ENCODE measurements at regions not wholly inside any gene's neighbourhood (a gene's known extent, or its start where the extent isn't known, plus 50 kb on each side); places are given as distances from the start of the nearest gene placed in this dataset.

DNA sequence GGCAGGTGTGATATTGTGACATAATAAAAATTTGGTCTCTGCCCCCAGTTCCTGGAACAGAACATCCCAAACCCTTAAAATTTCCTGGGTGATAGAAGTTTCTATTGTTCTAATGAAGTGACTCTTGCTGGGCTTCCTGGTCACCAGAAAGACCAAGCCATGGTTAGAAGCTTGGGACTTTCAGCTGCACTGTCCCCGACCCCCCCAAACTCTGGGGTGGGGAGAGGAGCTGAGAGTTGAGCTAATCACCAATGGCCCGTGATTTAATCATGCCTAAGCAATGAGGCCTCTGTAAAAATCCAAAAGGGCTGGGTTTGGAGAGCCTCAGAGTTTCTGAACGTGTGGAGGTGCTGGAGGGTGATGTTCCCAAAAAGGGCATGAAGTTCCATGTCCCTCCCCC lies 54.8 kb upstream of the FTH1 start:
- H3K27me3 Mint-ChIP-seq (ENCODE audit: unreplicated experiment), result no peaks in the 10 kb centered on the region
- DNase-seq, result no peak
- H3K36me3 Mint-ChIP-seq (ENCODE audit: insufficient read depth, unreplicated experiment), result peaks cover 2% of the 10 kb centered on the region
- TF ChIP-seq, protein P1, sequence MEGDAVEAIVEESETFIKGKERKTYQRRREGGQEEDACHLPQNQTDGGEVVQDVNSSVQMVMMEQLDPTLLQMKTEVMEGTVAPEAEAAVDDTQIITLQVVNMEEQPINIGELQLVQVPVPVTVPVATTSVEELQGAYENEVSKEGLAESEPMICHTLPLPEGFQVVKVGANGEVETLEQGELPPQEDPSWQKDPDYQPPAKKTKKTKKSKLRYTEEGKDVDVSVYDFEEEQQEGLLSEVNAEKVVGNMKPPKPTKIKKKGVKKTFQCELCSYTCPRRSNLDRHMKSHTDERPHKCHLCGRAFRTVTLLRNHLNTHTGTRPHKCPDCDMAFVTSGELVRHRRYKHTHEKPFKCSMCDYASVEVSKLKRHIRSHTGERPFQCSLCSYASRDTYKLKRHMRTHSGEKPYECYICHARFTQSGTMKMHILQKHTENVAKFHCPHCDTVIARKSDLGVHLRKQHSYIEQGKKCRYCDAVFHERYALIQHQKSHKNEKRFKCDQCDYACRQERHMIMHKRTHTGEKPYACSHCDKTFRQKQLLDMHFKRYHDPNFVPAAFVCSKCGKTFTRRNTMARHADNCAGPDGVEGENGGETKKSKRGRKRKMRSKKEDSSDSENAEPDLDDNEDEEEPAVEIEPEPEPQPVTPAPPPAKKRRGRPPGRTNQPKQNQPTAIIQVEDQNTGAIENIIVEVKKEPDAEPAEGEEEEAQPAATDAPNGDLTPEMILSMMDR (IDR thresholded peaks at IDR 0.05; ENCODE audit: unreplicated experiment), result no peak
- CTCF ChIA-PET, result no interaction called here
- H3K4me3 Mint-ChIP-seq (ENCODE audit: low read depth, unreplicated experiment), result no peak overlapping the region
- H3K9me3 Mint-ChIP-seq (ENCODE audit: low read depth, unreplicated experiment), result peaks cover 6% of the 10 kb centered on the region
- intact Hi-C loops (cut with micrococcal nuclease; ENCODE audit: unreplicated experiment), result no loop called here
- no peak overlapping the region for H3K27ac Mint-ChIP-seq (ENCODE audit: unreplicated experiment)
- BruUV-seq (replicated peaks), result no TSS peak
- H3K4me1 Mint-ChIP-seq (ENCODE audit: low read depth, unreplicated experiment), result peaks cover 14% of the 10 kb centered on the region

DNA sequence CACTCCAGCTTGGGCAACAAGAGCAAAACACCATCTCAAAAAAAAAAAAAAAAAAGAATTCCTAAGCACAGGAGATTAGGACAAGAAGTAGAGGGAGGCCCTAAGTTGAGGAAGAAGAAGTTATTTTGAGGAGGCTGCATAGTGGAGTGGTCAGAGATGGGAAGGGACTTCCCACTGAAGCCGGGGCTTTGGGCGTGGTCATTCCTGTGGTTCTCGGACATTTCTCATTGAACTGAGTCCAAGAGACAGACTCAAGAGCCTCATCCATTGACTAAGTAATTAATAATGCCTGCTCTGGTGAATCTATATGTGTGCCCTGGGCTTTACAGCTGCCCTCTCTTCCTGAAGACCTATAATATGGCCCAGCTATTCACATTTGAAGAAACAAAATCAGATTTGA lies 53.2 kb upstream of the FTH1 start:
- no peak for DNase-seq
- no peak overlapping the region for H3K27ac Mint-ChIP-seq (ENCODE audit: unreplicated experiment)
- no peak overlapping the region for H3K4me3 Mint-ChIP-seq (ENCODE audit: low read depth, unreplicated experiment)
- H3K9me3 Mint-ChIP-seq (ENCODE audit: low read depth, unreplicated experiment), result peaks cover 12% of the 10 kb centered on the region
- TF ChIP-seq, protein P1 (IDR thresholded peaks at IDR 0.05; ENCODE audit: unreplicated experiment), result no peak
- intact Hi-C loops (cut with micrococcal nuclease; ENCODE audit: unreplicated experiment), result no loop called here
- CTCF ChIA-PET, result interaction anchor here (0.7 kb wide), 1 partner anchor 100 kb away, joined by 3 read pairs; no protein-coding TSS in a partner anchor
- H3K4me1 Mint-ChIP-seq (ENCODE audit: low read depth, unreplicated experiment), result peaks cover 18% of the 10 kb centered on the region
- no TSS peak for BruUV-seq (replicated peaks)
- H3K27me3 Mint-ChIP-seq (ENCODE audit: unreplicated experiment), result no peaks in the 10 kb centered on the region
- H3K36me3 Mint-ChIP-seq (ENCODE audit: insufficient read depth, unreplicated experiment), result peaks cover 5% of the 10 kb centered on the region

DNA sequence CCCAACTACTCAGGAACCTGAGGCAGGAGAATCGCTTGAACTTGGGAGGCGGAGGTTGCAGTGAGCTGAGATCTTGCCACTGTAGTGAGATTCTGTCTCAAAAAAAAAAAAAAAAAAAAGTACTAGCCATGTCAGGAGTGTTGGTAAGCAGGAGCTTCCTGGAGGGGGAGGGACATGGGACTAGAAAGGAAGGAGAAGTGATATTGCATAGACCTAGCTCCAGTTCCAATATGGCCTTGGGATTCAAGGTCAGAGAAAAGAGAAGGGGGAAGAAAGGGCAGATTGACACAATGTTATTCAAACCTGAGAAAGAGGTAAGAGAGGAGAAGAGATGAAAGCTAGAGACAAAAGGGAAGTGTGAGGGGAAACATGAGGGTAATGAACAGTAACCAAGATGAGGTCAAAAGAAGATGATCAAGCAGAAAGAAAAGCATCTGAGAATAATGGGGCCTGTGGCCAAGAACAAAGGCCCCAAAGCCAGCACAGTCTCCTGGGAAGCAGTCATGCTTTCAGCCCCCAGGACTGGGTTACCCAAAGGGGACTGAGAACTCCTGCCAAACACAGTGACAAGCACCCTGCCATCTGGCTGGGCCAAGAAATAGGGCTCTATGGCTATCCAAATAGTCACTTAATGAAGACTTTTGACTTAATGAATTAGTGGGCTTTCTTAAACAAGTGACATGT lies 51.7 kb upstream of the FTH1 start:
- intact Hi-C loops (cut with micrococcal nuclease; ENCODE audit: unreplicated experiment), result no loop called here
- no peaks in the 10 kb centered on the region for H3K27me3 Mint-ChIP-seq (ENCODE audit: unreplicated experiment)
- no peak for DNase-seq
- CTCF ChIA-PET, result no interaction called here
- H3K4me3 Mint-ChIP-seq (ENCODE audit: low read depth, unreplicated experiment), result no peak overlapping the region
- peaks cover 12% of the 10 kb centered on the region for H3K9me3 Mint-ChIP-seq (ENCODE audit: low read depth, unreplicated experiment)
- TF ChIP-seq, protein P1 (IDR thresholded peaks at IDR 0.05; ENCODE audit: unreplicated experiment), result no peak
- H3K4me1 Mint-ChIP-seq (ENCODE audit: low read depth, unreplicated experiment), result peaks cover 10% of the 10 kb centered on the region
- no TSS peak for BruUV-seq (replicated peaks)
- H3K27ac Mint-ChIP-seq (ENCODE audit: unreplicated experiment), result no peak overlapping the region
- H3K36me3 Mint-ChIP-seq (ENCODE audit: insufficient read depth, unreplicated experiment), result peaks cover 5% of the 10 kb centered on the region

DNA sequence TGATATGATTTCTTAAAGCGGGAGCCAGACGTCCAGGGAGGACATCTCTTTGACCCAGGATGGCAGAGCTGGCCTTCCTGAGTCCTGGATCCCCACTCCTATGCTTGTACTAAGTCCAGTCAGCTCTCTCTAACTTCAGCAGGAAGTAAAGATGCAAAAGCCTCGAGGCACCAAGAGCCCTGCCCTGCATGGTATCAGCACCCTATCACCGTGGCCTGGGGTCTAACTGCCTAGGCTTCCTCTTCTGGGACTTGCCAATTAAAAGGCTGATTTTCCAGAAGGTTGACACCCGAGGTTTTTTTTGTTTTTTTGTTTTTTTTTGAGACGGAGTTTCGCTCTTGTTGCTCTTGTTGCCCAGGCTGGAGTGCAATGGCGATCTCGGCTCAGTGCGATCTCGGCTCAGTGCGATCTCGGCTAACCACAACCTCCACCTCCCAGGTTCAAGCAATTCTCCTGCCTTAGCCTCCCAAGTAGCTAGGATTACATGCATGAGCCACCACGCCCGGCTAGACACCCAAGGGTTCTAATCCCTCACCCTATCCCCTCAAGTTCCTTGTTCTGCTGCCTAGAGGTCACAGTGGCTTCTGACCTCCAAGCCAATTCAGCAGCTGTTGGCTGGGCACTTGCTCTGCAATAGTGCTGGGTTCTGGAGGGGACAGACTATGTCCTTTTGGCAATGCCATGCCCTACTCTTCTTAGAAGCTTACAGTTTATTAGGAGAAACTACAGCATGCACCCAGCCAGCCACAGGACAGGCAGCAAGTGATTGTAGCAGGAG lies 50.6 kb upstream of the FTH1 start:
- CTCF ChIA-PET, result no interaction called here
- H3K27me3 Mint-ChIP-seq (ENCODE audit: unreplicated experiment), result no peaks in the 10 kb centered on the region
- no peak overlapping the region for H3K4me3 Mint-ChIP-seq (ENCODE audit: low read depth, unreplicated experiment)
- intact Hi-C loops (cut with micrococcal nuclease; ENCODE audit: unreplicated experiment), result no loop called here
- H3K4me1 Mint-ChIP-seq (ENCODE audit: low read depth, unreplicated experiment), result peaks cover 10% of the 10 kb centered on the region
- peaks cover 12% of the 10 kb centered on the region for H3K9me3 Mint-ChIP-seq (ENCODE audit: low read depth, unreplicated experiment)
- no peak for DNase-seq
- H3K36me3 Mint-ChIP-seq (ENCODE audit: insufficient read depth, unreplicated experiment), result peaks cover 5% of the 10 kb centered on the region
- H3K27ac Mint-ChIP-seq (ENCODE audit: unreplicated experiment), result no peak overlapping the region
- no TSS peak for BruUV-seq (replicated peaks)
- TF ChIP-seq, protein P1 (IDR thresholded peaks at IDR 0.05; ENCODE audit: unreplicated experiment), result no peak

All from Calu3 (cell line).